SK-N-SH treated with all-trans-retinoic acid at 6 μM for 48 hours (cell line): ENCODE measurements at regions not wholly inside any gene's neighbourhood (a gene's known extent, or its start where the extent isn't known, plus 50 kb on each side); places are given as distances from the start of the nearest gene placed in this dataset.

Experiments used
- ARNTL ChIP-seq: fragments of 450-650 bp; formaldehyde crosslinking; IDR thresholded peaks from 2 replicates; pipeline ENCODE4 v1.5.0; 2020; ENCODE audit warnings: low read depth, mild to moderate bottlenecking, moderate library complexity, borderline replicate concordance
- CSRNP3 ChIP-seq: fragments of 250-450 bp; sonication (Bioruptor Pico); IDR thresholded peaks from 2 replicates; pipeline ENCODE4 v1.5.1; 2021; ENCODE audit warnings: mild to moderate bottlenecking, moderate library complexity
- ESRRG ChIP-seq: fragments of 250-450 bp; sonication (Bioruptor Pico); IDR thresholded peaks from 2 replicates; pipeline ENCODE4 v1.6.1; 2021; ENCODE audit warnings: mild to moderate bottlenecking
- PATZ1 ChIP-seq: fragments of 250-450 bp; sonication (Bioruptor Pico); IDR thresholded peaks from 2 replicates; pipeline ENCODE4 v1.8.0; 2020; ENCODE audit warnings: mild to moderate bottlenecking, moderate library complexity, borderline replicate concordance
- RARB ChIP-seq: fragments of 250-450 bp; sonication (Bioruptor Pico); IDR thresholded peaks from 2 replicates; pipeline ENCODE4 v1.8.0; 2021; ENCODE audit warnings: mild to moderate bottlenecking, moderate library complexity
- SNAI2 ChIP-seq: fragments of 250-450 bp; sonication (Bioruptor Pico); IDR thresholded peaks from 2 replicates; pipeline ENCODE4 v1.5.0; 2020; ENCODE audit warnings: mild to moderate bottlenecking, moderate library complexity
- TCF4 ChIP-seq: fragments of 250-450 bp; sonication (Bioruptor Pico); IDR thresholded peaks from 2 replicates; pipeline ENCODE4 v1.8.0; 2021; ENCODE audit warnings: mild to moderate bottlenecking, moderate library complexity, borderline replicate concordance
- ZC3H10 ChIP-seq: fragments of 250-450 bp; sonication (Bioruptor Pico); IDR thresholded peaks from 2 replicates; pipeline ENCODE4 v1.5.1; 2021; ENCODE audit warnings: mild to moderate bottlenecking, moderate library complexity
- ZFP3 ChIP-seq: fragments of 250-450 bp; sonication (Bioruptor Pico); IDR thresholded peaks from 2 replicates; pipeline ENCODE4 v1.5.0; 2020; ENCODE audit warnings: mild to moderate bottlenecking, moderate library complexity

GRCh38 chr12:93047118-93047517 lies 118.0 kb upstream of the EEA1 start:
- no peak for TF ChIP-seq ZC3H10
- TF ChIP-seq ZFP3 (CRISPR knock-in tag), result no peak
- TF ChIP-seq PATZ1 (CRISPR knock-in tag), result no peak
- no peak for TF ChIP-seq SNAI2 (CRISPR knock-in tag)
- TF ChIP-seq RARB, result no peak
- TF ChIP-seq CSRNP3, result no peak
- TF ChIP-seq ESRRG, result no peak
- TF ChIP-seq TCF4 (CRISPR knock-in tag), result no peak
- TF ChIP-seq ARNTL, result no peak
